ENCODE measurements at regions not wholly inside any gene's neighbourhood (a gene's known extent, or its start where the extent isn't known, plus 50 kb on each side); places are given as distances from the start of the nearest gene placed in this dataset.

DNA sequence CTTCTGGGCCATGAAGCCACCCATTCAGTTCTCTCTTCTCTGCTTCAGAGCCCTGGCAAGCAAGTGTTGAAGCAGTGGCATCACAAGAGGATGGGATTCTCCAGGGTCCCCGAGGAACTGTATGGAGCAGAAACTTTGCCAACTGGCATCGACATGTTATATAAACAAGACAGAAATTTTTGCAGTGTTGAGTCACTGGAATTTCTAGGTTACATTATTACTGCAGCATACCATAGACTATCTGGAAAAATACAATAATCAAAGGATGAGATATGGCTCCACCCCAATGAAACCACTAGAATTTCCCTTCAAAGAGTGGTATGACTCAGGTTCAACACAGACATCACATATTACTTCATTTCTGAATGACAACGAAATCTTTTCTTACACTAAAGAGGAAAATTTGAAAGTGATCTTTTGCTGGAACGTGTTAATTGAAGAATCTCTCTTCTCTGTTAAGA, 343.0 kb upstream of the DYNLRB2 start:
- Mint-ChIP-seq H3K4me3 (no peak overlapping the region), H3K4me1 (ENCODE audit: low read depth) (no peaks in the 10 kb centered on the region), H3K27ac (no peak overlapping the region), H3K36me3 (ENCODE audit: low read depth) (no peaks in the 10 kb centered on the region), H3K27me3 (no peaks in the 10 kb centered on the region), H3K9me3 (no peaks in the 10 kb centered on the region)
- no peak overlapping the region for H3K27ac ChIP-seq (ENCODE audit: low read depth in 1 of 2, low read length in 2 of 2)
- no peaks in the 10 kb centered on the region for H3K9me3 ChIP-seq (ENCODE audit: control insufficient read depth in 1 of 2, insufficient read depth in 1 of 2, low read length in 2 of 2)
- H3K27me3 ChIP-seq (ENCODE audit: control insufficient read depth in 1 of 2, insufficient read depth in 2 of 2, low read length in 2 of 2) = no peaks in the 10 kb centered on the region
- ATAC-seq (ENCODE audit: poor library complexity) = no peak
- H3K36me3 ChIP-seq (ENCODE audit: insufficient read depth, low read length) = no peaks in the 10 kb centered on the region
- intact Hi-C loops (cut with DNase I, micrococcal nuclease) = no loop called here
- POLR2A ChIA-PET = no interaction called here
- CTCF ChIA-PET = no interaction called here
- TF ChIP-seq, protein P1, sequence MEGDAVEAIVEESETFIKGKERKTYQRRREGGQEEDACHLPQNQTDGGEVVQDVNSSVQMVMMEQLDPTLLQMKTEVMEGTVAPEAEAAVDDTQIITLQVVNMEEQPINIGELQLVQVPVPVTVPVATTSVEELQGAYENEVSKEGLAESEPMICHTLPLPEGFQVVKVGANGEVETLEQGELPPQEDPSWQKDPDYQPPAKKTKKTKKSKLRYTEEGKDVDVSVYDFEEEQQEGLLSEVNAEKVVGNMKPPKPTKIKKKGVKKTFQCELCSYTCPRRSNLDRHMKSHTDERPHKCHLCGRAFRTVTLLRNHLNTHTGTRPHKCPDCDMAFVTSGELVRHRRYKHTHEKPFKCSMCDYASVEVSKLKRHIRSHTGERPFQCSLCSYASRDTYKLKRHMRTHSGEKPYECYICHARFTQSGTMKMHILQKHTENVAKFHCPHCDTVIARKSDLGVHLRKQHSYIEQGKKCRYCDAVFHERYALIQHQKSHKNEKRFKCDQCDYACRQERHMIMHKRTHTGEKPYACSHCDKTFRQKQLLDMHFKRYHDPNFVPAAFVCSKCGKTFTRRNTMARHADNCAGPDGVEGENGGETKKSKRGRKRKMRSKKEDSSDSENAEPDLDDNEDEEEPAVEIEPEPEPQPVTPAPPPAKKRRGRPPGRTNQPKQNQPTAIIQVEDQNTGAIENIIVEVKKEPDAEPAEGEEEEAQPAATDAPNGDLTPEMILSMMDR (IDR thresholded peaks at IDR 0.05) = no peak
- no peak overlapping the region for H3K4me3 ChIP-seq (ENCODE audit: low read length)
- no peak for DNase-seq
- no peaks in the 10 kb centered on the region for H3K4me1 ChIP-seq (ENCODE audit: insufficient read depth, low read length)

DNA sequence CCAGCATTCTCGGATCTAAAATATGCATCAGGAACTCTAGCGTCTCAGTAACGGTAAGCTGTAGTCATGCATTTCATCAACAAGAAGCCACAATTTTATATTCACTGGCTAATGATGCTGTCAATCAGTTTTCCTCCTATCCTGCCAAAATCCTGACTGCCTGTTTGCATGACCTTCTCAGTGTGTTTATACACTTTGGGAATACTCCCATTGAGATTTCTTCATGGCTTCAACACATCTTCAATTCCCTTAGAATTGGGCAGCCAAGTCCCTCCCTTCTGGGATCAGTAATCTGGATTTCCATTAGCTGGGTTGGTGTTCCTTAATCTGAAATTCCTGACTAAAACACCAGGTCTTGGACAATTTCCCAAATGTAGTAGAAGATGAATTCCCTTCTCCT, 348.9 kb upstream of the DYNLRB2 start:
- Histone ChIP-seq H3K27me3 (ENCODE audit: control insufficient read depth in 1 of 2, insufficient read depth in 2 of 2, low read length in 2 of 2) (no peaks in the 10 kb centered on the region), H3K27ac (ENCODE audit: low read depth in 1 of 2, low read length in 2 of 2) (no peak overlapping the region), H3K36me3 (ENCODE audit: insufficient read depth, low read length) (no peaks in the 10 kb centered on the region), H3K4me1 (ENCODE audit: insufficient read depth, low read length) (no peaks in the 10 kb centered on the region), H3K9me3 (ENCODE audit: control insufficient read depth in 1 of 2, insufficient read depth in 1 of 2, low read length in 2 of 2) (no peaks in the 10 kb centered on the region), H3K4me3 (ENCODE audit: low read length) (no peak overlapping the region)
- H3K4me3 Mint-ChIP-seq = no peak overlapping the region
- intact Hi-C loops (cut with DNase I, micrococcal nuclease) = no loop called here
- POLR2A ChIA-PET = no interaction called here
- CTCF ChIA-PET = no interaction called here
- ATAC-seq (ENCODE audit: poor library complexity) (no peak), DNase-seq (no peak)
- no peaks in the 10 kb centered on the region for H3K9me3 Mint-ChIP-seq
- no peaks in the 10 kb centered on the region for H3K36me3 Mint-ChIP-seq (ENCODE audit: low read depth)
- H3K27me3 Mint-ChIP-seq = peaks cover 15% of the 10 kb centered on the region
- H3K4me1 Mint-ChIP-seq (ENCODE audit: low read depth) = no peaks in the 10 kb centered on the region
- TF ChIP-seq, protein P1 (IDR thresholded peaks at IDR 0.05) = no peak
- H3K27ac Mint-ChIP-seq = no peak overlapping the region

DNA sequence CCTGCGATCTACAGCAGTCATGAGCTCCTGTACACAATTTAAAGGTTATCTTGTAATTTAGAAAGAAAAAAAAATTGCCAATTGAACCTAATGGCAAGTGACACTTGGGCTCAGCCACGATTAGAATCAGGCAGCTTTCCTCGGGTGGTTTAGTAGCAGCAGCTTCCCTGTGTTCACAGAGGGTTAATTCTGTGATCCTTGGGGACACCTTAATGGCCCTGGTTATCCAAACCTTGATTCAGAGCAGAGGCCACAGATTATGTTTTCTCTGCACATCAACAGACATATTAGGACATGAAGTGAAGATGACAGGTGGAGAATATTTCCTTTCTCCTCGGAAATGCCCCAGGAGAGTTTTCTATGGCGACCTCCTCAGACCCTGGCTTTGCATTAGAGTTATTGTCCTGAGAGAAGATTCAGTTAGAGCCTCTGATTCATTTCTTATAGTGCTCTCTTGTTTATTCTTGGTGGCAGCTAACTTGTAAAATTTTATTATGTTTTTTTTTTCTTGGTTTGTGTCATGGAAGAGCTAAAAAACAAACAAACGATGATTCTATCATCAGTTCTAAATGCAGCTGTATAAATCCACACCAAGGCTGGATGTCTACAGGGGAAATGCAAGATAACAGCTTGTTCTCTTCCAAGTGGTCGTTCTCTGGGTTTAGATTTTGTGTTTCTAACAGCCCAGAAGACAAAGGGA, 351.2 kb upstream of the DYNLRB2 start:
- no peaks in the 10 kb centered on the region for H3K4me1 Mint-ChIP-seq (ENCODE audit: low read depth)
- no peaks in the 10 kb centered on the region for H3K9me3 Mint-ChIP-seq
- no peaks in the 10 kb centered on the region for H3K4me1 ChIP-seq (ENCODE audit: insufficient read depth, low read length)
- intact Hi-C loops (cut with DNase I, micrococcal nuclease) = no loop called here
- H3K27me3 Mint-ChIP-seq = peaks cover 15% of the 10 kb centered on the region
- no peaks in the 10 kb centered on the region for H3K36me3 ChIP-seq (ENCODE audit: insufficient read depth, low read length)
- H3K27ac Mint-ChIP-seq = no peak overlapping the region
- no peak overlapping the region for H3K27ac ChIP-seq (ENCODE audit: low read depth in 1 of 2, low read length in 2 of 2)
- no peaks in the 10 kb centered on the region for H3K27me3 ChIP-seq (ENCODE audit: control insufficient read depth in 1 of 2, insufficient read depth in 2 of 2, low read length in 2 of 2)
- ChIA-PET CTCF (interaction anchor here (1.1 kb wide), 1 partner anchor 10 kb away, joined by 3 read pairs; no protein-coding TSS in a partner anchor), POLR2A (no interaction called here)
- no peaks in the 10 kb centered on the region for H3K9me3 ChIP-seq (ENCODE audit: control insufficient read depth in 1 of 2, insufficient read depth in 1 of 2, low read length in 2 of 2)
- H3K36me3 Mint-ChIP-seq (ENCODE audit: low read depth) = no peaks in the 10 kb centered on the region
- H3K4me3 ChIP-seq (ENCODE audit: low read length) = no peak overlapping the region
- ATAC-seq (ENCODE audit: poor library complexity) (no peak), DNase-seq (no peak)
- no peak overlapping the region for H3K4me3 Mint-ChIP-seq
- TF ChIP-seq, protein P1 (IDR thresholded peaks at IDR 0.05) = no peak

Measured in CD4-positive, alpha-beta T cell (primary cell).